ENCODE measurements at regions not wholly inside any gene's neighbourhood (a gene's known extent, or its start where the extent isn't known, plus 50 kb on each side); places are given as distances from the start of the nearest gene placed in this dataset.

DNA sequence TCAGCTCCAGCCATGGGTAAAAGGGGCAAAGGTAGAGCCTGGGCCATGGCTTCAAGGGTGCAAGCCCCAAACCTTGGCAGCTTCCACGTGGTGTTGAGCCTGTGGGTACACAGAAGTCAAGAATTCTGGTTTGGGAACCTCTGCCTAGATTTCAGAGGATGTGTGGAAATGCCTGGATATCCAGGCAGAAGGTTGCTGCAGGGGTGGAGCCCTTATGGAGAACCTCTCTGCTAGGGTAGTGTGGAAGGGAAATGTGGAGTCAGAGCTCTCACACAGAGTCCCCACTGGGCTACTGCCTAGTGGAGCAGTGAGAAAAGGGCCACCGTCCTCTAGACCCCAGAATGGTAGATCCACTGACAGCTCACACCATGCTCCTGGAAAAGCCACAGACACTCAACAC, 117.1 kb downstream of the NREP start:
- TF ChIP-seq CTCF (IDR thresholded peaks at IDR 0.05 in 4 of 5, conservative IDR thresholded peaks at IDR 0.05 in 1 of 5) (no peak), POLR2A (IDR thresholded peaks at IDR 0.05) (no peak)

Measured in gastrocnemius medialis (tissue), 4 donors.